Effector CD8-positive, alpha-beta T cell (primary cell): ENCODE measurements at regions not wholly inside any gene's neighbourhood (a gene's known extent, or its start where the extent isn't known, plus 50 kb on each side); places are given as distances from the start of the nearest gene placed in this dataset.
"Not testable (repeated sequence)": the region's sequence is repeated elsewhere in the genome, so short reads cannot be mapped to it uniquely, and the experiment has no call there.

Experiments used
- DNase-seq: peaks from one replicate; lab custom pipeline; 2025; lab: John Stamatoyannopoulos, UW

DNA sequence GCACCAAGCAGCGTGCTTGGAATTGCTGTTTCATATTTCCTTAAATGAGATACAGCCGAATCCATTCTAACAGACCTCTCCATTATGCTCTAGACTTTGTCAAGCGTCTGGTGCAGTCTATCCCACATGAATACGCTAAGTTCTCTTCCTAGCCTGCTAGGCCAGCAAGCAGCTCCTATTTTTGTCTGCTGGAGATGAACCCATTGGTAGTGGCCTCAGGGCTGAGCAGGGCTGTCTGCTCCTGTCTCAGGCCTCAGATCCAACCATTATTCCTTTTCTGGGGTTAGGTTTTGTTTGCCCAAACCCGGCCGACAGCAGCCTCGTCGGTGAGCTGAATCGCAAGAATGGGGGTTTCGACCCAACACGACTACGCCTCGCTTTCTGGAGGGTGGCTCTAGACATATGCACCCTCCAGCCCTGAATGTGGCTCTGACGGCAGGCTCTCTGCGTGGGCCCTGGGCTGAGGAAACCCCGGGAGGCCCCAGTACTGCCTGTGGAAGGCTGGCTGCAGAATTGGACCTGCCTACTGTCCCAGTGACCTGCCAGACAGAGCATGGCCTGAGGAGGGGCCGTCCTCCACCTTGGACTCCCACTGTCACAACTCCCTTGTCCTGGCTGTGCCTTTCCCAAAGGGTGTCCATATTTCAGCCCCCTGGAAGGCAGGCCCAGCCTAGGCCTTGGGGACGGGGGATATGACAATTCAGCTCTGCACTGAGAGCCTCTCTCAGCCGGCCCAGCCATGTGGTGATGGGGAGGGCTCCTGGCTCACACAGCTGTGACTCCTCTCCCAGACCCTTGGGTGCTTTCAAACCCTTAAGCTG is 267.9 kb upstream of the TCERG1L start:
- no peak for DNase-seq

DNA sequence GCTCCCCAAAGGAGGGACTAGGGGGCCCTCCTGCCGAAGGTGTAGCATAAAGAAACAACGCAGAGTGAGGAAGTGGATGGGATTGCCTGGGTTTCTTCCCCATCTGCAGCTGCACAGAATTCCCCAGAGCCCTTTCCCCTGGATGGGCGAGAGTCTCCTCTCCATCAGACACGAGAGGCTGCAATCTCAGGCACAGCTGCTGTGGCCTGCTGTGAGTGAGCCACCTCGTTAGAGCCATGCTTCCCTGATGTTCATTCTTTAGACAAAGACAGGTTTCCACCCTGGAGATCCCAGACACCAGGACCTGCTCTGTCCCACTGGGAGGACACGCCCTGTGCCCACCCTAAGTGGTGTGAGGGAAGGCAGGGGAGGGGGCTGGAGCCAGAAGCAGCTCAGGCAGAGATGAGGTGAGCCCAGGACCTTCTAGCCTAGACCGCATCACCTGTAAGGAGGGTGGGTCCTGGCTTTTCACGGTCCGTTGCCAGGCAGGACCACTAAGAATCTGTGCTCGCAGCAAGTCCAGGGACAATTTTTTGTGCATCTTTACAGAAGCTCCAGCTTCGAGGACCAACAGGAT is 268.6 kb upstream of the TCERG1L start:
- DNase-seq = no peak

- no peak for DNase-seq
Observed at GRCh38 chr10:131580674-131581073, 269.2 kb upstream of the TCERG1L start.

GRCh38 chr10:131581547-131581946 is 270.0 kb upstream of the TCERG1L start:
- not testable (repeated sequence) for DNase-seq

- no peak for DNase-seq
Observed at GRCh38 chr10:131584287-131584686, 272.8 kb upstream of the TCERG1L start.

DNA sequence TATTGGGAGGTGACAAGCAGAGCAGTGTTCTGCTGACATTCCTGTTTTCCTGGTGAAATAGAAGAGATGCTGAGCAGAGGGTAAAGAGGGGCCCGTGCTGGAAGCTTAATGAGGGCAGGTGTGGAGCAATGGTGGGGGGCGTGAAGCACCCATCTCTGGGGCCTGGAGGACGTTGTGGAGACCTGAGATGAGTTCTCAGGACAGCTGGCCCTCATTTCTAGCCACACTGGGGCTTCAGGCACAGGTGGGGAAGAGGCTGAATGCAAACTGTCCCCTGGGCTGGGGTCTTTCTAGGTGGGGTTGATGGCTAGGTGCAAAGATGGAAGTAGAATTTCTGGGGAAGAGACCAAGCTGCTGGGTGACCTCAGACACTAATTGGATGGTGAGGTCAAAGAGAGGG is 274.2 kb upstream of the TCERG1L start:
- DNase-seq = no peak

DNA sequence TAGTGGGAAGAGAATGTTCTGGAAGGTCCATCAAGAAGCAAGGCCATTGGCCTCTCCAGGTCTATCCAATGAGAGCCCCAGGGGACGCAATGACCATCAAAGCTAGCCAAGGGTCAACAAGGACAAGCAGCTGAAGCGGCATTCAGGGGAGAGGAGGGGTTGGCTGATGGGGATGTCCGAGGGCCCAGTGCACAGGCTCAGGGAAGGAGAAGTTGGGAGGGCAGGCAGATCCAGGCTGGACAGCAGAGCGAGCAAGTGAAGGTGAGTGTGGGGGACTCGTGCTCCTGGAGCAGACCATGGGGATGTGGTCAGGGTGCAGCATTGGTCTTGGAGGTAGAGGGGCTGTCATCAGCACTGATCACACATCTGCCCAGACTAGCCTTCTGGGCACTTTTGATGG is 275.4 kb upstream of the TCERG1L start:
- no peak for DNase-seq

GRCh38 chr10:131587976-131588680 is 276.6 kb upstream of the TCERG1L start:
- no peak for DNase-seq

- no peak for DNase-seq
Observed at GRCh38 chr10:131588704-131589220, 277.2 kb upstream of the TCERG1L start.

GRCh38 chr10:131590567-131590966 is 279.0 kb upstream of the TCERG1L start:
- DNase-seq = no peak

GRCh38 chr10:131591936-131592335 is 280.4 kb upstream of the TCERG1L start:
- DNase-seq = no peak

DNA sequence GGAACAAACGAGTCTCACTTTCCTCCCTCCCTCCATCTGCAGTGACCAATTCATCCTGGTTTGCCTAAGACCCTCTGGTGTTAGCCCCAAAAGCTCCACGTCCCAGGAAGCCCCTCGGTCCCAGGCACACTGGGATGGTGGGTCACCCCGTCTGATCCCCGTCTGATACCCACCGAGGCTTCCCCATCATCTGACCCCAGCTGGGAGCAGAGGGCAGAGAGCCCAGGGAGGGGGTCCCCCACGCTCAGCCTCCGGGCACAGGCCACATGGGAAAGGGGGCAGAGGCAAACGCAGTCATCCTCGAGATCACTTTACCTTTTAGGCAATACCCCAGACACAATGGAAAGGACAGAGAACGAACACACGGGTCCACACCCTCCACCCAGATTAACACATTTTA is 291.6 kb upstream of the PPP2R2D start:
- DNase-seq = no peak

GRCh38 chr10:131615150-131615549 is 285.7 kb upstream of the PPP2R2D start:
- no peak for DNase-seq

GRCh38 chr10:131616040-131616439 is 284.8 kb upstream of the PPP2R2D start:
- no peak for DNase-seq

- DNase-seq = no peak
Observed at GRCh38 chr10:131617113-131617858, 283.5 kb upstream of the PPP2R2D start.

DNA sequence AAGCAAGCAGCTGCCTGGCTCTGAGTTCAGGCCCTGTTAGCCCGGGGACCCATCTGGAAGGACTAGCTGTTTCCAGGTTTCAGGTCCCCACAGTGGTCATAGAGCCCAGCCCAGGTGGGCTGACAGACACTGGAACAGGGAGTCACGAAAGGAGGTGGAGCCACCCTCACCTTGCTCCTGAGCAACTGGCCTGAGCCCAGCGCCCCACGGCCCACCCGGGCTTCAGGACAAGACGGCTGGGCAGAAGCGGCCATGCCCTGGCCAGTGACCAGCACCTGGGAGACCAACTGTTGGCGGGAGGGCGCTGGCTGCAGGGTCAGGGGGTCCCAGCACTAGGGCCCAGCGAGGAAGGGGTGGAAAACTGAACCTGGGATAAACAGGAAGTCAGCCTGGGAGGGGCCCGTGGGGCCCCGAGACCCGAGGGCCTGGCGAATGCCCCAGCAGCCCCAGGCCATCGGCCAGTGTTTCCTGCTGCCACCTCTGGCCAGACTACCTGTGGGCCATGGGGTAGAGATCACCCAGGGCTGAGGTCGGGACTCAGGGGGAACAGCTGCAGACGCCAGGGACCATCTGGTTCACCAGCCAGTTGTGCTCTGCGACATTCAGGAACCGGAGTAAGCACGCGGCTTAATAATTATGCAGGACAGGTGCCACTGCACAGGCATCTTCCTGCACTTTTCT is 282.1 kb upstream of the PPP2R2D start:
- no peak for DNase-seq

- DNase-seq = no peak
Observed at GRCh38 chr10:131620314-131620713, 280.5 kb upstream of the PPP2R2D start.

GRCh38 chr10:131620904-131621303 is 279.9 kb upstream of the PPP2R2D start:
- no peak for DNase-seq

DNA sequence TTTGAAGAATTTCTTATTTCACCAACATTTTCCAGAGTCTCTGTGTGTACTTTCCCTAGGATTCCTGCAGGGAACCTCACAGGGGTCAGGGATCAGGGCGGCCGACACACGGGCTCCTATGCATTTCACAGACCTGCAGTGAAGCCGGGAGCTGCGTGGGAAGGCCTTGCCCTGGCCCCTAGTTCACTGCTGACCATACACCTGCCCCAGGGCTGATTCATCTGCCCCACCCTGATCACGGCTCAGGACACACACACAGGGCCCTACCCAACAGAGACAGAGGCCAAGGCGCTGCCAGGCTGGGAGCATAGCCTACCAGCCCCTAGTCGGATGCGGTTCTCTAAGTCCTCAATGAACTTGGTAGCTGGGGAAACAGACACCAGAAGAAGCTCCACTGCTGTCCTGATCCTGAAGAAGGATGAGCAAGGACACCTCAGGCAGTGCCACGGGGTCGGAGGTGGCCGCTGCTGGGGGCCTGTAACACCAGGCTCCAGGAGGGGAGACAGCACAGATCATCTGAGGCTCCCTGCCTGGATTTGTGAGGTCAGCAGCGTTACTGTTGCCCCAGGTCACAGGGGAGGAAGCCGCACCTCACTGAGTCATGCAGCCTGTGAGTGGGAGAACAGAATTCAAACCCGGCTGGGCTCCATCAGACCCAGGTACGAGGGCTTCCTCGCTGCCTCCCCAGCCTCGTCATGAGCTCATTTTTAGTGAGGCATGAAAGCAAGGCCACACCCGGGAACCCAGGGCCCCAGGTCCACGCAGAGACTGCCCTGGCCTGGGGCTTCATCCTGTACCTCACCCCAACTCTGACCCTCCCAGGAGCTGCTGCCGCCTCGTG is 278.8 kb upstream of the PPP2R2D start:
- DNase-seq = no peak

DNA sequence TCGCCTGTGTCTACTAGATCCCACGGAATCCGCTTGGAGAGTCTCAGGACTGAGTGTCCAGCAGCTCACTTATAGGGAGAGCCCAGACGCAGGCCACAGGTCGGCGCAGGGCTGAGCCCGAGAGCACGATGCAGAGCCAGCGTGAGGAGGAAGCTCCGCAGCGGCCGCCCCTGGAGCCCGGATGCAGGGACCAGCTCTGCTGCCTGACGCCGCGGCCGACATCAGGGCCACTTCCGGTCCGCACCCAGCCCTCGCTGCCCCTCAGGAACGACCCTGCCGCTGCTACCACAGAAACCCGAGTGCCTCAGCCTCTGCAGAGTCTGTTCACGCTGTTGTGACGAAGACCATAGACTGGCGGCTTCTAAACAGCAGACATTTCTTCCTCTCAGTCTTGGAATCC is 275.8 kb upstream of the PPP2R2D start:
- DNase-seq = no peak

DNA sequence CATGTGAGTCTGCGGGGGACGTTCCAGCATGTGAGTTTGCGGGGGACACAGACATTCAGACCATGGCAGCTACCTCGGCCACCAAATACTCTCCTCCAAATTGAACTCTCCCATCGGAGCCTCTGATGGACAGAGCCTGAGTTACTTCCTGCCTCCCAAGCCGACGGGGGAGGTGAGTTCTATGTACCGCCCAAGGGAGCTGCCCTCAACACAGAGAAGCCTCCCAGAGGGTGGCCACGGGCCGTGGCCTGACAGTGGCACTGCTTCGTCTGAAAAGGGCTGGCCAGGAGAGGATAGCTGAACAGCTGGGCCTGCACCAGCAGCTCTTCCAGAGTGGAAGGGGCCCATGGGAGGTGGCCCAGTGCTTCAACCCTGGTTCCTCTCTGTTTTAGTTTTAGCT is 274.5 kb upstream of the PPP2R2D start:
- DNase-seq = no peak
